ENCODE measurements at regions not wholly inside any gene's neighbourhood (a gene's known extent, or its start where the extent isn't known, plus 50 kb on each side); places are given as distances from the start of the nearest gene placed in this dataset.

- H3K36me3 ChIP-seq (ENCODE audit: control insufficient read depth, insufficient read depth, low read length) = no peaks in the 10 kb centered on the region
- TF ChIP-seq CTCF (IDR thresholded peaks at IDR 0.05; ENCODE audit: insufficient read depth, low read length, poor library complexity, severe bottlenecking) = no peak
- DNase-seq (ENCODE audit: extremely low read depth, insufficient read length) = peak; percentile 3
- H3K4me3 ChIP-seq (replicated peaks; ENCODE audit: low read depth, low read length) = no peak overlapping the region
- no peaks in the 10 kb centered on the region for H3K27me3 ChIP-seq (replicated peaks; ENCODE audit: control insufficient read depth, insufficient read depth, low read length)
These were observed 1013.7 kb upstream of the MAP3K7 start for GRCh38 chr6:91600561-91600960.

GRCh38 chr6:91590191-91590590, 1003.3 kb upstream of the MAP3K7 start:
- Histone ChIP-seq H3K36me3 (ENCODE audit: control insufficient read depth, insufficient read depth, low read length) (no peaks in the 10 kb centered on the region), H3K27me3 (replicated peaks; ENCODE audit: control insufficient read depth, insufficient read depth, low read length) (no peaks in the 10 kb centered on the region), H3K4me3 (replicated peaks; ENCODE audit: low read depth, low read length) (no peak overlapping the region)
- TF ChIP-seq CTCF (IDR thresholded peaks at IDR 0.05; ENCODE audit: insufficient read depth, low read length, poor library complexity, severe bottlenecking) = no peak
- no peak for DNase-seq (ENCODE audit: extremely low read depth, insufficient read length)

GRCh38 chr6:91580635-91581034, 993.8 kb upstream of the MAP3K7 start:
- no peak for DNase-seq (ENCODE audit: extremely low read depth, insufficient read length)
- H3K4me3 ChIP-seq (replicated peaks; ENCODE audit: low read depth, low read length) = no peak overlapping the region
- no peaks in the 10 kb centered on the region for H3K27me3 ChIP-seq (replicated peaks; ENCODE audit: control insufficient read depth, insufficient read depth, low read length)
- H3K36me3 ChIP-seq (ENCODE audit: control insufficient read depth, insufficient read depth, low read length) = no peaks in the 10 kb centered on the region
- no peak for TF ChIP-seq CTCF (IDR thresholded peaks at IDR 0.05; ENCODE audit: insufficient read depth, low read length, poor library complexity, severe bottlenecking)

GRCh38 chr6:91575032-91575431, 988.2 kb upstream of the MAP3K7 start:
- no peak for DNase-seq (ENCODE audit: extremely low read depth, insufficient read length)
- Histone ChIP-seq H3K27me3 (replicated peaks; ENCODE audit: control insufficient read depth, insufficient read depth, low read length) (no peaks in the 10 kb centered on the region), H3K4me3 (replicated peaks; ENCODE audit: low read depth, low read length) (no peak overlapping the region), H3K36me3 (ENCODE audit: control insufficient read depth, insufficient read depth, low read length) (no peaks in the 10 kb centered on the region)
- TF ChIP-seq CTCF (IDR thresholded peaks at IDR 0.05; ENCODE audit: insufficient read depth, low read length, poor library complexity, severe bottlenecking) = no peak

GRCh38 chr6:91573826-91574416, 987.0 kb upstream of the MAP3K7 start:
- no peak for DNase-seq (ENCODE audit: extremely low read depth, insufficient read length)
- no peak for TF ChIP-seq CTCF (IDR thresholded peaks at IDR 0.05; ENCODE audit: insufficient read depth, low read length, poor library complexity, severe bottlenecking)
- no peaks in the 10 kb centered on the region for H3K27me3 ChIP-seq (replicated peaks; ENCODE audit: control insufficient read depth, insufficient read depth, low read length)
- no peak overlapping the region for H3K4me3 ChIP-seq (replicated peaks; ENCODE audit: low read depth, low read length)
- H3K36me3 ChIP-seq (ENCODE audit: control insufficient read depth, insufficient read depth, low read length) = no peaks in the 10 kb centered on the region

GRCh38 chr6:91572878-91573277, 986.0 kb upstream of the MAP3K7 start:
- DNase-seq (ENCODE audit: extremely low read depth, insufficient read length) = no peak
- H3K36me3 ChIP-seq (ENCODE audit: control insufficient read depth, insufficient read depth, low read length) = no peaks in the 10 kb centered on the region
- no peak for TF ChIP-seq CTCF (IDR thresholded peaks at IDR 0.05; ENCODE audit: insufficient read depth, low read length, poor library complexity, severe bottlenecking)
- no peaks in the 10 kb centered on the region for H3K27me3 ChIP-seq (replicated peaks; ENCODE audit: control insufficient read depth, insufficient read depth, low read length)
- H3K4me3 ChIP-seq (replicated peaks; ENCODE audit: low read depth, low read length) = no peak overlapping the region
